A673 (cell line): ENCODE measurements at regions not wholly inside any gene's neighbourhood (a gene's known extent, or its start where the extent isn't known, plus 50 kb on each side); places are given as distances from the start of the nearest gene placed in this dataset.
"Not testable (repeated sequence)": the region's sequence is repeated elsewhere in the genome, so short reads cannot be mapped to it uniquely, and the experiment has no call there.

Source experiments
- BruUV-seq: library from RNA; stranded (reverse); fragments of 400-500 nt; replicated peaks from 2 replicates; lab custom pipeline; 2021; lab: Mats Ljungman, UMichigan
- CTCF ChIA-PET: fragments of 300-600 bp; sonication (Branson Sonifier 250); formaldehyde crosslinking; loops from one replicate; lab custom pipeline; 2022; ENCODE audit warnings: antibody characterized with exemption; lab: Charles Lee
- POLR2A ChIA-PET: fragments of 300-600 bp; sonication (Branson Sonifier 250); formaldehyde crosslinking; loops from one replicate; lab custom pipeline; 2022; ENCODE audit warnings: antibody characterized with exemption; ENCODE audit not compliant: low non-redundant PET; lab: Charles Lee
- DNase-seq: peaks from one replicate; pipeline ENCODE4 v3.0.0-alpha.2; 2015; ENCODE audit warnings: low spot score
- H3K27ac ChIP-seq: fragments of 200-600 bp; sonication (generic); 2 replicates; pipeline ENCODE4 v1.5.1; 2016; ENCODE audit warnings: mixed run types, low read depth, mild to moderate bottlenecking, mixed read lengths, antibody characterized with exemption, low read length; ENCODE audit not compliant: poor library complexity, severe bottlenecking
- H3K27me3 ChIP-seq: fragments of 200-600 bp; sonication (generic); replicated peaks from 2 replicates; pipeline ENCODE4 v1.6.1; 2017; ENCODE audit warnings: mixed run types, low read depth, mild to moderate bottlenecking, mixed read lengths, antibody characterized with exemption, low read length; ENCODE audit not compliant: insufficient read depth, poor library complexity
- H3K36me3 ChIP-seq: fragments of 200-600 bp; sonication (generic); 2 replicates; pipeline ENCODE4 v1.6.1; 2016; ENCODE audit warnings: mixed run types, mild to moderate bottlenecking, mixed read lengths, antibody characterized with exemption, low read length; ENCODE audit not compliant: insufficient read depth, poor library complexity, severe bottlenecking
- H3K4me1 ChIP-seq: fragments of 200-600 bp; sonication (generic); 2 replicates; pipeline ENCODE4 v1.6.1; 2017; ENCODE audit warnings: mixed run types, mild to moderate bottlenecking, mixed read lengths, antibody characterized with exemption, low read length; ENCODE audit not compliant: insufficient read depth, poor library complexity, severe bottlenecking
- H3K4me3 ChIP-seq: fragments of 200-600 bp; sonication (generic); 2 replicates; pipeline ENCODE4 v1.5.1; 2016; ENCODE audit warnings: low read depth, mixed run types, mild to moderate bottlenecking, mixed read lengths, low read length; ENCODE audit not compliant: poor library complexity, severe bottlenecking
- H3K9me3 ChIP-seq: fragments of 200-600 bp; sonication (generic); 2 replicates; pipeline ENCODE4 v1.6.1; 2016; ENCODE audit warnings: mixed run types, low read depth, mild to moderate bottlenecking, mixed read lengths, antibody characterized with exemption, low read length; ENCODE audit not compliant: poor library complexity, severe bottlenecking
- EZH2 ChIP-seq: fragments of 200-600 bp; sonication (generic); IDR thresholded peaks from 2 replicates; pipeline ENCODE4 v1.6.1; 2017; ENCODE audit warnings: borderline replicate concordance, low read depth, mild to moderate bottlenecking, mixed read lengths, antibody characterized with exemption, low read length; ENCODE audit not compliant: poor library complexity, severe bottlenecking
- intact Hi-C: fragments of 100-400 bp; cut with micrococcal nuclease; formaldehyde crosslinking; loops from one replicate; pipeline ENCODE4 v1.10.0; 2022; ENCODE audit not compliant: unreplicated experiment
- TF ChIP-seq, protein P1 (sequence below): fragments of 300-800, 200-600 bp; sonication (generic); conservative IDR thresholded peaks from 2 replicates; pipeline ENCODE4 v1.5.1; 2017; ENCODE audit warnings: low read depth, mild to moderate bottlenecking, antibody characterized with exemption, low read length, moderate library complexity, mixed read lengths

DNA sequence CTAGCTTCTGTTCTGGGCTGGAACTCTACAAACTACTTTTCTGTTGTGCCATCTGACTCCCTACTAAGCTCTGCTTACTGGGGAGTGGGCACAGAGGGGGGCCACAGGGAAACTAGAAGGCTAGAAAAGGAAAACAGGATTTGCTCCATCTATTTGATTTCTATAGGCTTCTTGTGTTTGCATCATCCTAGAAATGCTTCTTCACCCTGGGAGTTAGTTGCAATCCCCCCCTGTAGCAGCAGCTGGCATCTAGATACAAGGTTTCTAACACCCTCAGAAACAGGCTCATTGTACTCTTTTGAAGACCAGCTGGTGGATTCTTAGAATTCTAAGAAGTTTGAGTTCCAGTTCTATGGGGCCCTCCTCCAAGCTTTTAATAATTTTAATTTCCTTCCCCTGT, 213.4 kb downstream of the TMA16 start:
- Histone ChIP-seq H3K4me1 (peaks cover 51% of the 10 kb centered on the region), H3K27ac (peak overlapping the region; percentile 71), H3K36me3 (no peaks in the 10 kb centered on the region), H3K27me3 (no peaks in the 10 kb centered on the region), H3K4me3 (no peak overlapping the region), H3K9me3 (no peaks in the 10 kb centered on the region)
- CTCF ChIA-PET, result interaction anchor here (0.7 kb wide), 1 partner anchor 1021 kb away, joined by 3 read pairs; no protein-coding TSS in a partner anchor
- no TSS peak for BruUV-seq
- peak; percentile 76 for DNase-seq
- TF ChIP-seq, protein P1, sequence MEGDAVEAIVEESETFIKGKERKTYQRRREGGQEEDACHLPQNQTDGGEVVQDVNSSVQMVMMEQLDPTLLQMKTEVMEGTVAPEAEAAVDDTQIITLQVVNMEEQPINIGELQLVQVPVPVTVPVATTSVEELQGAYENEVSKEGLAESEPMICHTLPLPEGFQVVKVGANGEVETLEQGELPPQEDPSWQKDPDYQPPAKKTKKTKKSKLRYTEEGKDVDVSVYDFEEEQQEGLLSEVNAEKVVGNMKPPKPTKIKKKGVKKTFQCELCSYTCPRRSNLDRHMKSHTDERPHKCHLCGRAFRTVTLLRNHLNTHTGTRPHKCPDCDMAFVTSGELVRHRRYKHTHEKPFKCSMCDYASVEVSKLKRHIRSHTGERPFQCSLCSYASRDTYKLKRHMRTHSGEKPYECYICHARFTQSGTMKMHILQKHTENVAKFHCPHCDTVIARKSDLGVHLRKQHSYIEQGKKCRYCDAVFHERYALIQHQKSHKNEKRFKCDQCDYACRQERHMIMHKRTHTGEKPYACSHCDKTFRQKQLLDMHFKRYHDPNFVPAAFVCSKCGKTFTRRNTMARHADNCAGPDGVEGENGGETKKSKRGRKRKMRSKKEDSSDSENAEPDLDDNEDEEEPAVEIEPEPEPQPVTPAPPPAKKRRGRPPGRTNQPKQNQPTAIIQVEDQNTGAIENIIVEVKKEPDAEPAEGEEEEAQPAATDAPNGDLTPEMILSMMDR, result peak; percentile 31; the same call in 1 of the 2 replicates
- no peak for TF ChIP-seq EZH2
- POLR2A ChIA-PET, result no interaction called here
- intact Hi-C loops, result no loop called here

DNA sequence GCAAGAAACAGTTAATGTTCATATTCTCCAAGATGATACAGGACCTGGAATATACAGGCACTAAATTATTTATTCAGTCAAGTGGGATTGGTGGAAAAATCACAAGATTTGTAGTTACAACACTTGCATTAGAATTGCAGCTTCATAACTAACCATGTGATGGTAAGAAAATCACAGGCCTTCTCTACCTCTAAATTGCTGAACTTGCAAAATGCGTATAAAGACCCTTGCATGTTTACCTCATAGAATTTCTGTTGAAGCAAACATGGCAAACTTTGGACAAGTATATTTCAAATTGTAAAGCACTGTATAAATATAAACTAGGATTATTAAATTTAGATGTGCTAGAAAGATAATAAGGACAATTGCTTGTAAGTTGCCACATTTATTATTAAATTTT, 215.1 kb downstream of the TMA16 start:
- no TSS peak for BruUV-seq
- ChIA-PET POLR2A (interaction anchor here (0.6 kb wide), 1 partner anchor 82 kb away, joined by 3 read pairs; no protein-coding TSS in a partner anchor), CTCF (no interaction called here)
- DNase-seq, result no peak
- Histone ChIP-seq H3K4me3 (no peak overlapping the region), H3K27ac (no peak overlapping the region), H3K36me3 (no peaks in the 10 kb centered on the region), H3K27me3 (no peaks in the 10 kb centered on the region), H3K4me1 (peaks cover 35% of the 10 kb centered on the region), H3K9me3 (no peaks in the 10 kb centered on the region)
- intact Hi-C loops, result no loop called here
- TF ChIP-seq EZH2, result no peak
- TF ChIP-seq, protein P1, result no peak

DNA sequence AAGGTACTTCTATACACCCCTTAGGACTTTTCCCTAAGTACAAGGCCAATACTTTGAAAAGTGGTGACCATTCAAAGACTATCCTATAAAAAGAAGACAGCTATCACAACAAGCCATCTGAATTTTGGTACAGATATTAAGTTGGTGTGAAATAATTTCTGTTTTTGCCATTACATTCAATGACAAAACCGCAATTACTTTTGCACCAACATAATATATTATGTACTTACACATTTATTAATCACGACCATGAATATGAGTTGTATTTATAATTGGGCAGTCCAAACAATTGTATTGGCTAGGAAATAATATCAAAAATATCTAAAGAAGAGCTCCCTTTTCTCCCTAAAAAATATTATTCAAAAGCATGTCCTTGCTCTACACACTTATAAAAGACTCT, 215.7 kb downstream of the TMA16 start:
- no peak overlapping the region for H3K27ac ChIP-seq
- H3K27me3 ChIP-seq, result no peaks in the 10 kb centered on the region
- peaks cover 30% of the 10 kb centered on the region for H3K4me1 ChIP-seq
- H3K9me3 ChIP-seq, result no peaks in the 10 kb centered on the region
- BruUV-seq, result no TSS peak
- no peak overlapping the region for H3K4me3 ChIP-seq
- no peaks in the 10 kb centered on the region for H3K36me3 ChIP-seq
- ChIA-PET POLR2A (no interaction called here), CTCF (no interaction called here)
- intact Hi-C loops, result no loop called here
- no peak for DNase-seq
- no peak for TF ChIP-seq EZH2
- TF ChIP-seq, protein P1, result no peak

DNA sequence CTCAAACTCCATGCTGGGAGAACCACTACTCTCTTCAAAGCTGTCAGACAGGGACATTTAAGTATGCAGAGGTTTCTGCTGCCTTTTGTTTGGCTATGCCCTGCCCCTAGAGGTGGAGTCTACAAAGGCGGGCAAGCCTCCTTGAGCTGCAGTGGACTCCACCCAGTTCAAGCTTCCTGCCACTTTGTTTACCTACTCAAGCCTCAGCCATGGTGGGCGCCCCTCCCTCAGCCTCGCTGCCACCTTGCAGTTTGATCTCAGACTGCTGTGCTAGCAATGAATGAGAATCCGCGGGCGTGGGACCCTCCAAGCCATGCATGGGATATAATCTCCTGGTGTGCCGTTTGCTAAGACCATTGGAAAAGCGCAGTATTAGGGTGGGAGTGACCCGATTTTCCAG, 230.0 kb downstream of the TMA16 start:
- intact Hi-C loops, H3K4me3 ChIP-seq, DNase-seq, CTCF ChIA-PET, BruUV-seq, H3K36me3 ChIP-seq, H3K27ac ChIP-seq, H3K27me3 ChIP-seq, POLR2A ChIA-PET, H3K4me1 ChIP-seq: not testable (repeated sequence)
- H3K9me3 ChIP-seq, result peaks cover 14% of the 10 kb centered on the region
